GM12892 (cell line): ENCODE measurements at regions not wholly inside any gene's neighbourhood (a gene's known extent, or its start where the extent isn't known, plus 50 kb on each side); places are given as distances from the start of the nearest gene placed in this dataset.

Experiments
- DNase-seq: peaks from one replicate; pipeline ENCODE4 v3.0.0; 2011; ENCODE audit not compliant: insufficient read length
- FAIRE-seq: peaks from 2 replicates; lab custom pipeline; 2011; peaks lifted over from hg19 to GRCh38; lab: Jason Lieb, UNC
- POLR2A ChIP-seq: IDR thresholded peaks from 2 replicates; pipeline ENCODE4 v1.6.1; 2011; ENCODE audit warnings: low read depth, low read length, control low read depth
- POLR2AphosphoS5 ChIP-seq: IDR thresholded peaks from 2 replicates; pipeline ENCODE4 v1.6.1; 2011; ENCODE audit warnings: low read depth, low read length, control low read depth
- TAF1 ChIP-seq: IDR thresholded peaks from 2 replicates; pipeline ENCODE4 v1.6.1; 2011; ENCODE audit warnings: low read depth, mild to moderate bottlenecking, control low read depth, low read length, borderline replicate concordance

- TF ChIP-seq POLR2A (no peak), TAF1 (no peak), POLR2AphosphoS5 (no peak)
- no peak for FAIRE-seq
- DNase-seq: no peak
Observed at GRCh38 chr15:58334803-58335202, 97.0 kb upstream of the LIPC start.

GRCh38 chr15:58336161-58336560 lies 95.6 kb upstream of the LIPC start:
- FAIRE-seq (no peak), DNase-seq (no peak)
- no peak for TF ChIP-seq POLR2A
- no peak for TF ChIP-seq TAF1
- TF ChIP-seq POLR2AphosphoS5: no peak

- FAIRE-seq (no peak), DNase-seq (no peak)
- TF ChIP-seq TAF1: no peak
- TF ChIP-seq POLR2AphosphoS5: no peak
- TF ChIP-seq POLR2A: no peak
Observed at GRCh38 chr15:58340176-58340575, 91.6 kb upstream of the LIPC start.

DNA sequence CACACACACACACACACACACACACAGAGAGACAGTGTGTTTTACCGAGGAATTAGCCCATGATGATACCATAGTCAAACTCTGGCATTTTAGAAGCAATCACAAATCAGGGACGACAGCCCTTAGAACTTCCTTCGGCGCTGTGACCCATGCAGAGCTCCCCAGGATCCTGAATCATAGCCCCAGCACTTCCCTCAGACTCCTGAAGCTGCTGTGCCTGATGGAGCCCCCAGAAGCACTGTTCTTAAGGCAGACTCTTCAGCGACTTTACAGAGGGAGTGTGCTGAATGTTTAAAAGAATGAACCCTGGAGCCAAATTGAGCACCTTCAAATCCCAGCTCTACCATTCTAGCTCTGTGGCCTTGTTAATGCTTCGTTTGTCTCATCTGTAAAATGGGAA lies 89.3 kb upstream of the LIPC start:
- no peak for FAIRE-seq
- TF ChIP-seq TAF1 (no peak), POLR2A (no peak), POLR2AphosphoS5 (no peak)
- DNase-seq: no peak

GRCh38 chr15:58344213-58345070 lies 87.3 kb upstream of the LIPC start:
- no peak for TF ChIP-seq POLR2A
- no peak for TF ChIP-seq POLR2AphosphoS5
- no peak for FAIRE-seq
- no peak for DNase-seq

GRCh38 chr15:58346361-58346760 lies 85.4 kb upstream of the LIPC start:
- no peak for FAIRE-seq
- TF ChIP-seq POLR2A (no peak), POLR2AphosphoS5 (no peak), TAF1 (no peak)
- DNase-seq: no peak

GRCh38 chr15:58348095-58348812 lies 83.5 kb upstream of the LIPC start:
- FAIRE-seq (no peak), DNase-seq (no peak)
- no peak for TF ChIP-seq POLR2AphosphoS5
- TF ChIP-seq POLR2A: no peak
- no peak for TF ChIP-seq TAF1

DNA sequence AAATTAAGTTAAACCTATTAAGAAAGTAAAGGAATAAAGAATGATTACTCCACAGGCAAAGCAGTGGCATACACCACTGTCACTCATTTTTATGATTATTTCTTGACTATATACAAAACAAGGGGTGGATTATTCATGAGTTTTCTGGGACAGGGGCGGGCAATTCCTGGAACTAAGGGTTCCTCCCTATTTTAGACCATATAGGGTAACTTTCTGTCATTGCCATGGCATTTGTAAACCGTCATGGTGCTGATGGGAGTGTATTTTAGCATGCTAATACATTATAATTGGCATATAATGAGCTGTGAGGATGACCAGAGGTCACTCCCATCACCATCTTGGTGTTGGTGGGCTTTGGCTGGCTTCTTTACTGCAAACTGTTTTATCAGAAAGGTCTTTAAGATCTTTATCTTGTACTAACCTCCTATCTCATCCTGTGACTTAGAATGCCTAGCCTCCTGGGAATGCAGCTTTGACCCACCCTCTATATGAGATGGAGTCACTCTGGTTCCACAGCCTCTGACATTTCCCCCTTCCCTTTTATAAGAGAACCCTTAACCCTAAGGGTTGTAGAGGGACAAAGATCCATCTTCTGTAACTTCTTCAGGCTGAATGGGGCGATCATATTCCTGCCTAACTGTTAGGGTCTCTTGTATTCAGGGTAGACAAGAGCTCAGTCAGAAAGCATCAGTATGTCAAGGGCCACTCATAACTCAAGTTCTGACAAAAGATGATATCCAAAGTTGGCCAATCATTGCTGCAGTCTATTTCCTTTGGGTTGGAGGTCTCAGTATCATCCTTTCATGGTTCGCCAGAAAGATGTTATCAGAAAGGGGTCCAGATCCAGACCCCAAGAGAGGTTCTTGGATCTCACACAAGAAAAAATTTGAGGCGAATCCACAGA lies 79.5 kb upstream of the LIPC start:
- FAIRE-seq (no peak), DNase-seq (no peak)
- TF ChIP-seq TAF1 (no peak), POLR2A (no peak), POLR2AphosphoS5 (no peak)

DNA sequence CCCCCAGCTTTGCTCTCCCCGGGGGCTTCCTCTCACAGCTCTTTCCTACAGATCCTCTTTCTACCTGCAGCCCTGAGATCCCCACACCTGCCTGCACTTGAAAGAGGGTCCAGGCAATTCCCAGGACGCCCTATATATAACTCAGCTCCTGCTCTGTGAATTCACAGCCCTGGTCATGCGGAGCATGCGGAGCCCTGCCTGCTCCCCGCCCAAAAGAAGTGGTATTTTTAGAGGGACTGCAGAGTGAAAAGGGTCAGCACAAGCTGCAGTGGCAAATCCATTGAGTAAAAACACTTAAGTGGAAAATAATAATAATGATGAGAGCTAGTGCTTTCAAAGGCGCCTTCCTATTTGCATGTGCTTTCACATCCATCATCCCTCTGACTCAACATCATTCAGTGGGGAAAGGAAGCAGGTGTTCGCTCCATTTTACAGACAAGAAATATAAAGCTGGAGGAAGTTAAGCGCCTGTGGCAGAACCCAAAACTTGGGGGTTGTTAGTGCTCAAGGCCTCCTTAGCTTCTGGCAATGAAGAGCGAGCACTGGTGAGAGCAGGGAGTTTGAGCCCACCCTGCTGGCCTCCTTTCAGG lies 76.3 kb upstream of the LIPC start:
- no peak for DNase-seq
- FAIRE-seq: peak; percentile 30
- TF ChIP-seq POLR2AphosphoS5 (no peak), TAF1 (no peak), POLR2A (no peak)

GRCh38 chr15:58355973-58356372 lies 75.8 kb upstream of the LIPC start:
- DNase-seq: no peak
- no peak for FAIRE-seq
- TF ChIP-seq POLR2AphosphoS5: no peak
- no peak for TF ChIP-seq POLR2A
- TF ChIP-seq TAF1: no peak
